ENCODE measurements at regions not wholly inside any gene's neighbourhood (a gene's known extent, or its start where the extent isn't known, plus 50 kb on each side); places are given as distances from the start of the nearest gene placed in this dataset.
"Not testable (repeated sequence)": the region's sequence is repeated elsewhere in the genome, so short reads cannot be mapped to it uniquely, and the experiment has no call there.

GRCh38 chr5:108444130-108444529 lies 62.2 kb upstream of the FBXL17 start:
- not testable (repeated sequence) for TF ChIP-seq CTCF (IDR thresholded peaks at IDR 0.05 in 2 of 3, conservative IDR thresholded peaks at IDR 0.05 in 1 of 3; ENCODE audit: borderline replicate concordance in 1 of 3, insufficient read depth in 1 of 3, low read depth in 2 of 3, low read length in 2 of 3); POLR2AphosphoS5 (IDR thresholded peaks at IDR 0.05; ENCODE audit: low read depth, low read length); JUND (IDR thresholded peaks at IDR 0.05); EZH2 (IDR thresholded peaks at IDR 0.05); ZNF274 (IDR thresholded peaks at IDR 0.05; ENCODE audit: low read depth, low read length); SRF (IDR thresholded peaks at IDR 0.05; ENCODE audit: low read depth); POLR2A (IDR thresholded peaks at IDR 0.05; ENCODE audit: borderline replicate concordance, extremely low read depth, insufficient read depth, insufficient read length)
- TF ChIP-seq, protein P1, sequence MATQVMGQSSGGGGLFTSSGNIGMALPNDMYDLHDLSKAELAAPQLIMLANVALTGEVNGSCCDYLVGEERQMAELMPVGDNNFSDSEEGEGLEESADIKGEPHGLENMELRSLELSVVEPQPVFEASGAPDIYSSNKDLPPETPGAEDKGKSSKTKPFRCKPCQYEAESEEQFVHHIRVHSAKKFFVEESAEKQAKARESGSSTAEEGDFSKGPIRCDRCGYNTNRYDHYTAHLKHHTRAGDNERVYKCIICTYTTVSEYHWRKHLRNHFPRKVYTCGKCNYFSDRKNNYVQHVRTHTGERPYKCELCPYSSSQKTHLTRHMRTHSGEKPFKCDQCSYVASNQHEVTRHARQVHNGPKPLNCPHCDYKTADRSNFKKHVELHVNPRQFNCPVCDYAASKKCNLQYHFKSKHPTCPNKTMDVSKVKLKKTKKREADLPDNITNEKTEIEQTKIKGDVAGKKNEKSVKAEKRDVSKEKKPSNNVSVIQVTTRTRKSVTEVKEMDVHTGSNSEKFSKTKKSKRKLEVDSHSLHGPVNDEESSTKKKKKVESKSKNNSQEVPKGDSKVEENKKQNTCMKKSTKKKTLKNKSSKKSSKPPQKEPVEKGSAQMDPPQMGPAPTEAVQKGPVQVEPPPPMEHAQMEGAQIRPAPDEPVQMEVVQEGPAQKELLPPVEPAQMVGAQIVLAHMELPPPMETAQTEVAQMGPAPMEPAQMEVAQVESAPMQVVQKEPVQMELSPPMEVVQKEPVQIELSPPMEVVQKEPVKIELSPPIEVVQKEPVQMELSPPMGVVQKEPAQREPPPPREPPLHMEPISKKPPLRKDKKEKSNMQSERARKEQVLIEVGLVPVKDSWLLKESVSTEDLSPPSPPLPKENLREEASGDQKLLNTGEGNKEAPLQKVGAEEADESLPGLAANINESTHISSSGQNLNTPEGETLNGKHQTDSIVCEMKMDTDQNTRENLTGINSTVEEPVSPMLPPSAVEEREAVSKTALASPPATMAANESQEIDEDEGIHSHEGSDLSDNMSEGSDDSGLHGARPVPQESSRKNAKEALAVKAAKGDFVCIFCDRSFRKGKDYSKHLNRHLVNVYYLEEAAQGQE (IDR thresholded peaks at IDR 0.05; ENCODE audit: low read depth): not testable (repeated sequence)
